Osteoblast (primary cell): ENCODE measurements at regions not wholly inside any gene's neighbourhood (a gene's known extent, or its start where the extent isn't known, plus 50 kb on each side); places are given as distances from the start of the nearest gene placed in this dataset.

Experiments
- DNase-seq: peaks from one replicate; pipeline ENCODE4 v3.0.0; 2011; ENCODE audit warnings: low spot score, mixed read lengths; ENCODE audit not compliant: insufficient read length; ENCODE audit errors: missing footprints
- H2AFZ ChIP-seq: 2 replicates; pipeline ENCODE4 v1.6.0; 2011; ENCODE audit warnings: mild to moderate bottlenecking, low read length
- H3K27ac ChIP-seq: 2 replicates; pipeline ENCODE4 v1.5.1; 2011; ENCODE audit warnings: mild to moderate bottlenecking, low read depth, low read length, moderate library complexity
- H3K27me3 ChIP-seq: 2 replicates; pipeline ENCODE4 v1.6.0; 2012; ENCODE audit warnings: mild to moderate bottlenecking, control low read depth, inconsistent platforms, low read length, moderate library complexity; ENCODE audit not compliant: insufficient read depth
- H3K36me3 ChIP-seq: 2 replicates; pipeline ENCODE4 v1.5.1; 2011; ENCODE audit warnings: mild to moderate bottlenecking, low read length, control low read depth, moderate library complexity; ENCODE audit not compliant: insufficient read depth
- H3K4me1 ChIP-seq: 2 replicates; pipeline ENCODE4 v1.5.1; 2011; ENCODE audit warnings: mild to moderate bottlenecking, low read length, control low read depth, moderate library complexity; ENCODE audit not compliant: insufficient read depth
- H3K4me2 ChIP-seq: 2 replicates; pipeline ENCODE4 v1.6.0; 2011; ENCODE audit warnings: mild to moderate bottlenecking, low read length; ENCODE audit not compliant: insufficient read depth
- H3K4me3 ChIP-seq: fragments of 200-600 bp; sonication (generic); 3 replicates; pipeline ENCODE4 v1.5.1; 2012; ENCODE audit warnings: mild to moderate bottlenecking, low read length, inconsistent platforms; ENCODE audit not compliant: insufficient read depth
- H3K79me2 ChIP-seq: 2 replicates; pipeline ENCODE4 v1.6.0; 2012; ENCODE audit warnings: mild to moderate bottlenecking, low read length, control low read depth, inconsistent platforms; ENCODE audit not compliant: insufficient read depth
- H3K9me3 ChIP-seq: 2 replicates; pipeline ENCODE4 v1.5.1; 2011; ENCODE audit warnings: low read depth, low read length, control low read depth
- H4K20me1 ChIP-seq: 2 replicates; pipeline ENCODE4 v1.6.0; 2012; ENCODE audit warnings: mild to moderate bottlenecking, low read length, control low read depth; ENCODE audit not compliant: insufficient read depth
- CTCF ChIP-seq: IDR thresholded peaks from 2 replicates; pipeline ENCODE4 v1.5.1; 2011; ENCODE audit warnings: mild to moderate bottlenecking, low read depth, low read length, moderate library complexity; ENCODE audit errors: extremely low read depth

GRCh38 chr6:119545245-119545644 lies 195.7 kb upstream of the MAN1A1 start:
- Histone ChIP-seq H3K27ac (no peak overlapping the region), H3K4me1 (peaks cover 15% of the 10 kb centered on the region), H3K79me2 (no peaks in the 10 kb centered on the region), H3K4me2 (no peak overlapping the region), H3K36me3 (no peaks in the 10 kb centered on the region), H2AFZ (no peak overlapping the region), H4K20me1 (no peaks in the 10 kb centered on the region), H3K4me3 (no peak overlapping the region), H3K27me3 (no peaks in the 10 kb centered on the region), H3K9me3 (no peaks in the 10 kb centered on the region)
- DNase-seq, result no peak
- no peak for TF ChIP-seq CTCF

- Histone ChIP-seq H3K27ac (no peak overlapping the region), H3K36me3 (no peaks in the 10 kb centered on the region), H3K79me2 (no peaks in the 10 kb centered on the region), H3K4me3 (no peak overlapping the region), H3K4me1 (peaks cover 15% of the 10 kb centered on the region), H3K9me3 (no peaks in the 10 kb centered on the region), H3K27me3 (no peaks in the 10 kb centered on the region), H2AFZ (no peak overlapping the region), H4K20me1 (no peaks in the 10 kb centered on the region), H3K4me2 (no peak overlapping the region)
- no peak for DNase-seq
- TF ChIP-seq CTCF, result no peak
These were observed 195.0 kb upstream of the MAN1A1 start for GRCh38 chr6:119544325-119545175.

- Histone ChIP-seq H3K4me2 (no peak overlapping the region), H3K36me3 (no peaks in the 10 kb centered on the region), H3K9me3 (no peaks in the 10 kb centered on the region), H2AFZ (no peak overlapping the region), H3K4me3 (no peak overlapping the region), H4K20me1 (no peaks in the 10 kb centered on the region), H3K79me2 (no peaks in the 10 kb centered on the region), H3K27ac (no peak overlapping the region), H3K27me3 (no peaks in the 10 kb centered on the region), H3K4me1 (peaks cover 15% of the 10 kb centered on the region)
- DNase-seq, result no peak
- TF ChIP-seq CTCF, result no peak
These were observed 193.8 kb upstream of the MAN1A1 start for GRCh38 chr6:119543332-119543731.

GRCh38 chr6:119542037-119542436 lies 192.5 kb upstream of the MAN1A1 start:
- no peak for DNase-seq
- H3K36me3 ChIP-seq, result no peaks in the 10 kb centered on the region
- no peak overlapping the region for H3K4me3 ChIP-seq
- peaks cover 15% of the 10 kb centered on the region for H3K4me1 ChIP-seq
- peak overlapping the region; percentile 85 for H3K27ac ChIP-seq
- H3K4me2 ChIP-seq, result peak overlapping the region; percentile 30
- no peaks in the 10 kb centered on the region for H3K9me3 ChIP-seq
- H2AFZ ChIP-seq, result no peak overlapping the region
- no peaks in the 10 kb centered on the region for H3K27me3 ChIP-seq
- H4K20me1 ChIP-seq, result no peaks in the 10 kb centered on the region
- no peak for TF ChIP-seq CTCF
- H3K79me2 ChIP-seq, result no peaks in the 10 kb centered on the region
